Stimulated activated CD4-positive, alpha-beta T cell treated with anti-CD3 and anti-CD28 coated beads, Interleukin-15, amount 100 ng/mL, for 48 hours (primary cell): ENCODE measurements at regions not wholly inside any gene's neighbourhood (a gene's known extent, or its start where the extent isn't known, plus 50 kb on each side); places are given as distances from the start of the nearest gene placed in this dataset.
"Not testable (repeated sequence)": the region's sequence is repeated elsewhere in the genome, so short reads cannot be mapped to it uniquely, and the experiment has no call there.

Experiments used
- DNase-seq, 2 donors: peaks; one replicate each; pipeline ENCODE4 v3.0.0-alpha.2; 2020; ENCODE audit warnings: low read depth in 2 of 2

- no peak for DNase-seq
Observed at GRCh38 chr21:35749904-35750303, 310.4 kb downstream of the SETD4 start.

GRCh38 chr21:35748678-35749314 is 311.5 kb downstream of the SETD4 start:
- no peak for DNase-seq

DNA sequence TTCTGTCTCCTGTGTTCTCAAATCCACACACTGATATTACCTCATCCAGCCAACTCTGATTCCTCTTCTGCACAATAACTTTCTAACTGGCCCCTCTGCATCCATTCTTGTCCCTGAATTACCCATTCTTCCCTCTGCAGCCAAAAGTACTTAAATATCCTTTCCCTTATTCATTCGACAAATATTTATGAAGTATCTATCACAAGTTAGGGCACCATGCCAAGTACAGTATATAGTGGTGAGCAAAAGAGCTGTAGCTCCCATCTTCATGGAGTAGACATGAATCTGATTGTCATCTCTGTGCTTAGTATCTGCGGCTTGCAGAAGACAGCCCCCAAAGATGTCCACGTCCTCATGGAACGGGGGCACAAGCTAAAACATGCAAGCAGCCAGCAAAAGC is 316.8 kb downstream of the SETD4 start:
- no peak for DNase-seq

- no peak for DNase-seq
Observed at GRCh38 chr21:35738347-35738961, 321.9 kb downstream of the SETD4 start.

DNA sequence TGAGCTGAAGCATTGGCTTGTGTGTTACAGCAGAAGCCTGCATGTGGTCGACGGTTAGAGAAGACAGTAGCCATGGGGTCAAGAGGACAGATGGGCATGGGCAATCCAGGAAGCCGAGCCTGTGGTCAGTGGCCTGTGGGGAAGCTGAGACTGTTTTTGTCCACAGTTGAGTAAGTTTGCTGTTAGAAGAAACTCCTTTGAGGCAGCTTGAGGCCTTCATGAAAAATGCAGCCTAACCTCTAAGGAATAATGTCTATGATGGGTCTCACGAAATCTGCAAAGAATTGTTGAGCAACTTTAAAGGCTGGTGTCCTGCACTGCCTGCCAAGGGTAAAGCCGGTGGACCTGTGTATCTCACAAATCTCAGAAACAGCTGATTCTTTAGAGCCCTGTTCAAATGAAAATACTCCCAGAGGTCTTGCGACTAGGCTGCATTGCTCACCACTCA is 322.4 kb downstream of the SETD4 start:
- DNase-seq = no peak

GRCh38 chr21:35737449-35737848 is 322.9 kb downstream of the SETD4 start:
- no peak for DNase-seq

GRCh38 chr21:35732788-35733187 is 327.5 kb downstream of the SETD4 start:
- DNase-seq = no peak

DNA sequence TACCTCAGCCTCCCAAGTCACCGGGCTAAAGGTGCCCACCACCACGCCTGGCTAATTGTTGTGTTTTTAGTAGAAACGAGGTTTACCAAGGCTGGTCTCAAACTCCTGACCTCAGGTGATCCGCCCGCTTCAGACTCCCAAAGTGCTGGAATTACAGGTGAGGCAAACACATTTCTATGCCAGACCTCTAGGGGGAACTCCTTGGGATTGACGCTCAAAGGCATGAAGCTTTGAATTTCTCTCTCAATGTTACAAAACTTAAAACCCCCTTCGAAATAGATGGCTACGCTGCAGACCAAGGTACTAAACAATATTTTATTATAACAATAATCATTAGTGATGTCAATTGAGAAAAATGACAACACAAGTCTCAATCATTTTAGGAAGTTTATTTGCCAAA is 330.0 kb downstream of the SETD4 start:
- no peak for DNase-seq

DNA sequence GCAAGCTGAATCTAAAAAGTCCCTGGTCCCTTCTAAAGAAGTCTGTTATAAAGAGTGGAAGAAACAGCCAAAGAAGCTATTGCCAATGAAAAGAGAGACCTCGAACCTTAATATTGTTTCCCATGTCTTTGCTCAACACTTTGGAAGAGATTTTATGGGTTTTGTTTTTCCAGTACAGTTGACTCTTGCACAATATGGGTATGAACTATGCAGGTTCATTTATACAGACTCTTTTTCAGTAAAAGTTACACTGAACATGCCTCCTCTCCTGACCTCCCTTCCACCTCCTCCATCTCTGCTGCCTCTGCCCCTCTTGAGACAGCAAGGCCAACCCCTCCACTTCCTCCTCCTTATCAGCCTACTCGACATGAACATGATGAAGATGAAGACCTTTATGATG is 332.5 kb downstream of the SETD4 start:
- DNase-seq = no peak

DNA sequence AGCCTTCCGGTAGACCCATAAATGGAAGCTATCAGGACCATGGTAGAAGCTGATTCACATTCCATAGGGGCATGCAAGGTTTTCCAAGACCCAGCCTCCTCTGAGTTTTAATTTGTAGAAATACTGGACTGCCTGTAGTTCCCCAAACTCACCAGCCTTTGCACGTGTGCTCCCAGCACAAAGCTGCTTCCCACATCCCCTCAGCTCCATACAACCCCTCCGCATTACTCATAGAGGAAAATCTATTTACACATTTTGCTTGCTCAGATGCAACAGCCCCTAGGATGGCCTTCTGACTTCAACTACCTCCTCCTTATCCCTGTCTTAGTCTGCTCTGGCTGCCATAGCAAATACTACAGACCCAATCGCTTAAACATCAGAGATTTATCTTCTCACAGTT is 336.2 kb downstream of the SETD4 start:
- no peak for DNase-seq

- DNase-seq = no peak
Observed at GRCh38 chr21:35721701-35722100, 338.6 kb downstream of the SETD4 start.

DNA sequence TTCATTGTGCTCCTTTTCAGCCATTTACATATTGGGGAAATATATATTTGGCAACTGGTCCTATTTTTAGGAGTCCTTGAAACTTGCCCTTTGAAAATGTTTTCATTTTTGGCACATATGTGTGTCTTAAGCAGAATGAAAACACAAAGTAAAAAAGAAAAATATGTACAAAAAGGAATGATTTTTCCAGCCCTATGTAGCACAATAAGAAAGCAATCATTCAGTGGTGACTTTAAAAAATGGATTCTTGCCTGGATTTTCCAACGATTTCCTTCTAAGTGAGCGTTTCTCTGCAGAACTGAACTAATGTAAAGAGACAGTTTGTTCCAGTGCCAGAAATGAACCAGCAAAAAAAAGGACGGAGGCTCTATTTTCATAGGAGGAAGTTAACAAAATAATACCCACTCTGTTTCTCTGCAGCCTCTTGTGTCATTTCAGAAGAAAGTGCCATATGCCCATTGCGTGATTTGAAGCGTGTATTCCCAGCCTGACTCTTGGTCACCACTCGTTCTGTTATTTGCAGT is 340.1 kb downstream of the SETD4 start:
- DNase-seq = no peak

- DNase-seq = no peak
Observed at GRCh38 chr21:35719080-35719479, 341.2 kb downstream of the SETD4 start.

- no peak for DNase-seq
Observed at GRCh38 chr21:35716876-35717565, 343.3 kb downstream of the SETD4 start.

DNA sequence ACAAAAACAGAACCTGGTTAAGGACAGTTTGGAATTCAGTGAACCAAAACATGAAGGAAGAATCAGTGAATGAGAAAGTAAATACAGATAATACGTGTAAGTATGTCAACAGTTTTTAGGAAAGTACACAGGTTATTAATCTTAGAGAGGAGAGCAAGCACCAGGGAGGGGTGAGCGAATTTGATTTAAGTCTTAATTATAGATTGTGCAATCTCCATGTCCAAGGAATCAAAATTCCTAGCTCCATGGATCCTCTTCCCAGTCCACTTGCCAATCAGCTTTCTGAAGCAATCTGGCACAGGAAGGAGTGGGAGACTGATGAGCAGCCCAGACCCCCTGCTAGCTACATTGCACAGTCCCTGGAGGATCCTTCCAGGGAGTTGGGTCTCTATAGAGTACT is 346.4 kb downstream of the SETD4 start:
- no peak for DNase-seq

GRCh38 chr21:35711661-35712060 is 348.7 kb downstream of the SETD4 start:
- DNase-seq = no peak

GRCh38 chr21:35711213-35711612 is 349.1 kb downstream of the SETD4 start:
- DNase-seq = no peak

GRCh38 chr21:35709990-35710389 is 350.3 kb downstream of the SETD4 start:
- not testable (repeated sequence) for DNase-seq

- no peak for DNase-seq
Observed at GRCh38 chr21:35705888-35706287, 354.4 kb downstream of the SETD4 start.

- DNase-seq = no peak
Observed at GRCh38 chr21:35705237-35705887, 355.0 kb downstream of the SETD4 start.

GRCh38 chr21:35703704-35704103 is 356.6 kb downstream of the SETD4 start:
- DNase-seq = no peak

GRCh38 chr21:35699361-35699760 is 361.0 kb downstream of the SETD4 start:
- DNase-seq = no peak
